HG02852 (cell line): ENCODE measurements at regions not wholly inside any gene's neighbourhood (a gene's known extent, or its start where the extent isn't known, plus 50 kb on each side); places are given as distances from the start of the nearest gene placed in this dataset.
"Not testable (repeated sequence)": the region's sequence is repeated elsewhere in the genome, so short reads cannot be mapped to it uniquely, and the experiment has no call there.

Experiments
- ATAC-seq: cut with Tn5 transposase; IDR thresholded peaks from one replicate; pipeline ENCODE4 v1.9.1; 2021; ENCODE audit warnings: mild to moderate bottlenecking, moderate library complexity; ENCODE audit not compliant: unreplicated experiment

- ATAC-seq: no peak
Observed at GRCh38 chr14:30214014-30214413, 286.4 kb upstream of the PRKD1 start.

- no peak for ATAC-seq
Observed at GRCh38 chr14:30214461-30215090, 286.9 kb upstream of the PRKD1 start.

- no peak for ATAC-seq
Observed at GRCh38 chr14:30218907-30219306, 291.3 kb upstream of the PRKD1 start.

GRCh38 chr14:30221546-30221945, 293.9 kb upstream of the PRKD1 start:
- ATAC-seq: no peak

GRCh38 chr14:30223385-30223785, 295.7 kb upstream of the PRKD1 start:
- ATAC-seq: no peak

GRCh38 chr14:30223966-30224365, 296.3 kb upstream of the PRKD1 start:
- no peak for ATAC-seq

GRCh38 chr14:30225176-30225575, 297.5 kb upstream of the PRKD1 start:
- no peak for ATAC-seq

GRCh38 chr14:30227436-30227835, 299.8 kb upstream of the PRKD1 start:
- no peak for ATAC-seq

GRCh38 chr14:30227876-30228275, 300.2 kb upstream of the PRKD1 start:
- ATAC-seq: no peak

- no peak for ATAC-seq
Observed at GRCh38 chr14:30230719-30231118, 303.1 kb upstream of the PRKD1 start.

GRCh38 chr14:30234966-30235365, 307.3 kb upstream of the PRKD1 start:
- no peak for ATAC-seq

- ATAC-seq: no peak
Observed at GRCh38 chr14:30235485-30235884, 307.8 kb upstream of the PRKD1 start.

- ATAC-seq: no peak
Observed at GRCh38 chr14:30238936-30239335, 311.3 kb upstream of the PRKD1 start.

GRCh38 chr14:30240018-30240417, 312.4 kb upstream of the PRKD1 start:
- no peak for ATAC-seq

- ATAC-seq: no peak
Observed at GRCh38 chr14:30240685-30241084, 313.0 kb upstream of the PRKD1 start.

- no peak for ATAC-seq
Observed at GRCh38 chr14:30242744-30243143, 315.1 kb upstream of the PRKD1 start.

- no peak for ATAC-seq
Observed at GRCh38 chr14:30243207-30243606, 315.6 kb upstream of the PRKD1 start.

- ATAC-seq: no peak
Observed at GRCh38 chr14:30243805-30244204, 315.2 kb upstream of the G2E3 start.

GRCh38 chr14:30244348-30244747, 314.6 kb upstream of the G2E3 start:
- ATAC-seq: not testable (repeated sequence)

- ATAC-seq: no peak
Observed at GRCh38 chr14:30251017-30251416, 307.9 kb upstream of the G2E3 start.

- no peak for ATAC-seq
Observed at GRCh38 chr14:30251557-30252100, 307.3 kb upstream of the G2E3 start.

- no peak for ATAC-seq
Observed at GRCh38 chr14:30252151-30252550, 306.8 kb upstream of the G2E3 start.
